ENCODE measurements at regions not wholly inside any gene's neighbourhood (a gene's known extent, or its start where the extent isn't known, plus 50 kb on each side); places are given as distances from the start of the nearest gene placed in this dataset.

- TF ChIP-seq CTCF (conservative IDR thresholded peaks at IDR 0.05; ENCODE audit: low read length): no peak
- TF ChIP-seq EZH2phosphoT487 (IDR thresholded peaks at IDR 0.05; ENCODE audit: borderline replicate concordance, low read depth, low read length): no peak
Measured at GRCh38 chr9:19975499-19975898, 186.7 kb upstream of the SLC24A2 start.

Measured in OCI-LY7 (cell line).